Nephron progenitor cell (in vitro differentiated cells): ENCODE measurements at regions not wholly inside any gene's neighbourhood (a gene's known extent, or its start where the extent isn't known, plus 50 kb on each side); places are given as distances from the start of the nearest gene placed in this dataset.

ENCODE experiments used
- DNase-seq: peaks from one replicate; pipeline ENCODE4 v3.0.0; 2021
- H3K27ac Mint-ChIP-seq: 2 replicates; pipeline ENCODE4 v1.8.0; 2021; ENCODE audit warnings: mild to moderate bottlenecking, moderate library complexity, mixed read lengths
- H3K27me3 Mint-ChIP-seq: 2 replicates; pipeline ENCODE4 v1.8.0; 2021; ENCODE audit warnings: mild to moderate bottlenecking, low read depth, mixed read lengths; ENCODE audit not compliant: poor library complexity
- H3K36me3 Mint-ChIP-seq: 2 replicates; pipeline ENCODE4 v1.8.0; 2021; ENCODE audit warnings: low read depth, mixed read lengths
- H3K4me1 Mint-ChIP-seq: 2 replicates; pipeline ENCODE4 v1.8.0; 2021; ENCODE audit warnings: mixed read lengths
- H3K4me3 Mint-ChIP-seq: 2 replicates; pipeline ENCODE4 v1.8.0; 2021; ENCODE audit warnings: mild to moderate bottlenecking, moderate library complexity, mixed read lengths
- H3K9me3 Mint-ChIP-seq: 2 replicates; pipeline ENCODE4 v1.8.0; 2021; ENCODE audit warnings: mild to moderate bottlenecking, moderate library complexity, mixed read lengths
- TF ChIP-seq, protein P1 (sequence below): fragments of 200-600 bp; sonication (generic); IDR thresholded peaks from 2 replicates; pipeline ENCODE4 v1.5.0; 2021; ENCODE audit warnings: antibody characterized with exemption

DNA sequence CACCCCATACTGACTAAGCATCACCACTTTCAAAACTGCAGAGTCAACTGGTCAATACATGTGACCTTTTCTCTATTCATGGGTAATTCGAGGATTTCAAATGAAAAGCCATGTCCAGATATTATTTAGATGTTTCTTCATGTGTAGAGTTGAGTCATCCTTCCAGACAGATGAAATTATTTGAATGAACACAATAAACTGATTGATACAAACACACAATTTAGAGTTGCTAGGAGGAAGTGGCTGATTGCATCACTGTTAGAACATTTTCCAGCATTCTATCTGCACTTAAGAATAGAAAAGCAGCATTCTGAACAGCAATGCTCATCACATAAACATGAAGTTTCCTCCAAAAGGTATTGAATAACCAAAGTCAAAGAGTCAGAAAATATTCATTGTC lies 273.5 kb upstream of the SOX5 start:
- Mint-ChIP-seq H3K36me3 (no peaks in the 10 kb centered on the region), H3K9me3 (no peaks in the 10 kb centered on the region), H3K27me3 (no peaks in the 10 kb centered on the region), H3K27ac (no peak overlapping the region), H3K4me1 (peaks cover 10% of the 10 kb centered on the region), H3K4me3 (no peak overlapping the region)
- no peak for DNase-seq
- TF ChIP-seq, protein P1, sequence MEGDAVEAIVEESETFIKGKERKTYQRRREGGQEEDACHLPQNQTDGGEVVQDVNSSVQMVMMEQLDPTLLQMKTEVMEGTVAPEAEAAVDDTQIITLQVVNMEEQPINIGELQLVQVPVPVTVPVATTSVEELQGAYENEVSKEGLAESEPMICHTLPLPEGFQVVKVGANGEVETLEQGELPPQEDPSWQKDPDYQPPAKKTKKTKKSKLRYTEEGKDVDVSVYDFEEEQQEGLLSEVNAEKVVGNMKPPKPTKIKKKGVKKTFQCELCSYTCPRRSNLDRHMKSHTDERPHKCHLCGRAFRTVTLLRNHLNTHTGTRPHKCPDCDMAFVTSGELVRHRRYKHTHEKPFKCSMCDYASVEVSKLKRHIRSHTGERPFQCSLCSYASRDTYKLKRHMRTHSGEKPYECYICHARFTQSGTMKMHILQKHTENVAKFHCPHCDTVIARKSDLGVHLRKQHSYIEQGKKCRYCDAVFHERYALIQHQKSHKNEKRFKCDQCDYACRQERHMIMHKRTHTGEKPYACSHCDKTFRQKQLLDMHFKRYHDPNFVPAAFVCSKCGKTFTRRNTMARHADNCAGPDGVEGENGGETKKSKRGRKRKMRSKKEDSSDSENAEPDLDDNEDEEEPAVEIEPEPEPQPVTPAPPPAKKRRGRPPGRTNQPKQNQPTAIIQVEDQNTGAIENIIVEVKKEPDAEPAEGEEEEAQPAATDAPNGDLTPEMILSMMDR: no peak

DNA sequence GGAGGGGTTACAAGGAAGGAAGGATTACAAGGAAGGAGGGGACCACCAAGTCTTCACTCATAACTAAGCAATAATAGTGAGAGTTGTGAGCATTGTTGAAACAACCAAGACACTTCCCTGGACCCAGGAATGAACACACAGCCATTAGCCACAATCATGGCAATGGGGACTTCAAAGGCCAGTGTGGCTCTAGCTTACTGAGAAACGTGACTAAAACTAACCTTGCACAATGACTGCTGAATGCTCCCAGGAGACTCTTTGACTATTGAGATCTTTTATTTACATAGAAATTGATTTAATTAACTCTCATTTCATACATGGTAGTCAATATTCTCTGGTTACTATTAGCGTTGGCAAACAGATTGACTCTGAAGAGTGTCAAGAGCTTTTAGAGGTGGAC lies 263.0 kb upstream of the SOX5 start:
- TF ChIP-seq, protein P1: no peak
- Mint-ChIP-seq H3K4me1 (no peaks in the 10 kb centered on the region), H3K27me3 (no peaks in the 10 kb centered on the region), H3K4me3 (no peak overlapping the region), H3K9me3 (peaks cover 5% of the 10 kb centered on the region), H3K36me3 (peaks cover 21% of the 10 kb centered on the region), H3K27ac (no peak overlapping the region)
- DNase-seq: no peak

DNA sequence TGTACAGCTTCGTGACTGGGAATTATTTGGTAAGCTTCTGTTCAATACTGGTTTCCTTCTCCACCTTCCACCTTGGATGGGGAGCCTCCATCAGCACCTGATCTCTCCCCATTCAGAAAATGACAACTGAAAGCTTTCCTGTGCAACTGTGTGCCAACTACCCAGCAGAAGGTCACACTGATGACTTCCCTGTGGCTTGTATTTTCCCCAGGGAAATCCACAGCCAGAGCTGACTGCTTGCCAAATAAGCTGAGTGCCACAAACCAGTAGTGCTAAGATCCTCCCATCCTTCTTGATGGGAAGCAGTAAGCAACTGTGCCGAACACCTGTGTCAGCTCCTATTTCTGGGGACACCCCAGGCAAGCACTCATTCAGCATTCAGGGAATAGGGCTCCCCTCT lies 257.2 kb upstream of the SOX5 start:
- peaks cover 26% of the 10 kb centered on the region for H3K36me3 Mint-ChIP-seq
- H3K27me3 Mint-ChIP-seq: peaks cover 2% of the 10 kb centered on the region
- TF ChIP-seq, protein P1: no peak
- H3K9me3 Mint-ChIP-seq: peaks cover 22% of the 10 kb centered on the region
- no peak for DNase-seq
- H3K27ac Mint-ChIP-seq: no peak overlapping the region
- no peak overlapping the region for H3K4me3 Mint-ChIP-seq
- peaks cover 5% of the 10 kb centered on the region for H3K4me1 Mint-ChIP-seq

DNA sequence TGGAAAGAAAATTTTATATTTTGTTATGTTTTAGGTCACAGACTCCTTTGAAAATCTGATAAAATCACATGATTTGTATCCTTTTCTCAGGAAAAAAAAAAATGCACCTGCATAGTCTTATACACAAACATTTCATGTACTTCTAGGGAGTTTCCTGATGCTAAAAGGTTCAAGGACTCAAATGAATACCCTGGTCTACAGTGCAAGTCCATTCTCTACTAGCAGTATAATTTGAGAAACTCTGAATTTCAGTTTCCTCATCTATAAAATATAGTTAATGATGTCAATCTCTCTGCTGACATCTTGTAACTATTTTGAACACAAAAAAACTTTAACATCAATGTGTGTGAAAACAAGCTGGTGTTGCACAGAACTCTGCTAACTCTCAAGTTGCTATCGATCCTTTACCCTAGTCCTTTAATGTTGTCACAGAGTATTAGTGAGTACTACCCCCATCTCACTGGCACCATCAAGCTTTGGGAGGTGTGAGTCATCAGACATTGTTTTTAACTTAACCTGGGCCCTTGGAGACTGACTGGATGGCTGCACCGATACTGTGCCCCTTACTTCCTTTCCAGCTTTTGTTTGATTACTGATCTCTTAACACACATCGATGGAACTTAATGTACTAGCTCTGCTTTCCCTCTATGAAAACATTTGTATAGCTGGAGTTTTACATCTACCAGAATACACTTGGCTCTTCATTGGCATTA lies 251.9 kb upstream of the SOX5 start:
- peaks cover 22% of the 10 kb centered on the region for H3K9me3 Mint-ChIP-seq
- peaks cover 7% of the 10 kb centered on the region for H3K27me3 Mint-ChIP-seq
- no peak overlapping the region for H3K27ac Mint-ChIP-seq
- no peak overlapping the region for H3K4me3 Mint-ChIP-seq
- peaks cover 10% of the 10 kb centered on the region for H3K36me3 Mint-ChIP-seq
- peaks cover 19% of the 10 kb centered on the region for H3K4me1 Mint-ChIP-seq
- TF ChIP-seq, protein P1: no peak
- no peak for DNase-seq

DNA sequence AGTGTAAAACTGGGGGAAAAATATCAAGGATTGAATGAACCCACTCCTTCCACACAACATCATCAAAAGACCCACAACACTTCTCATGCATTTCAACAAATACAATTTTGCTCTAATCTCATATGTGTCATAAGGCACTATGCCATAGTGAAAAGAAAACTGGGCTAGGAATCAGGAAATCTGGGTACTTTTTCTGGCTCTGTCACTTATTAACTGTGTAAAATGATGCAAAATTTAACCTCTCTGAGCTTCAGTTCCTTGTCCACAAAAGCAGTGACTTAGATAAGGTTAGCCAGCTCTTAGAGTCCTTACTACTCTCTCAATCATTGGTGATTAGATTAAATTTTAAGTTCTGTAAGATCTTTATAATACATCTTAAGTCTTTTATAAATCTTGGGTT lies 250.5 kb upstream of the SOX5 start:
- Mint-ChIP-seq H3K9me3 (peaks cover 22% of the 10 kb centered on the region), H3K27me3 (peaks cover 7% of the 10 kb centered on the region), H3K36me3 (peaks cover 10% of the 10 kb centered on the region), H3K4me1 (peaks cover 17% of the 10 kb centered on the region), H3K4me3 (no peak overlapping the region), H3K27ac (no peak overlapping the region)
- TF ChIP-seq, protein P1: no peak
- DNase-seq: no peak

DNA sequence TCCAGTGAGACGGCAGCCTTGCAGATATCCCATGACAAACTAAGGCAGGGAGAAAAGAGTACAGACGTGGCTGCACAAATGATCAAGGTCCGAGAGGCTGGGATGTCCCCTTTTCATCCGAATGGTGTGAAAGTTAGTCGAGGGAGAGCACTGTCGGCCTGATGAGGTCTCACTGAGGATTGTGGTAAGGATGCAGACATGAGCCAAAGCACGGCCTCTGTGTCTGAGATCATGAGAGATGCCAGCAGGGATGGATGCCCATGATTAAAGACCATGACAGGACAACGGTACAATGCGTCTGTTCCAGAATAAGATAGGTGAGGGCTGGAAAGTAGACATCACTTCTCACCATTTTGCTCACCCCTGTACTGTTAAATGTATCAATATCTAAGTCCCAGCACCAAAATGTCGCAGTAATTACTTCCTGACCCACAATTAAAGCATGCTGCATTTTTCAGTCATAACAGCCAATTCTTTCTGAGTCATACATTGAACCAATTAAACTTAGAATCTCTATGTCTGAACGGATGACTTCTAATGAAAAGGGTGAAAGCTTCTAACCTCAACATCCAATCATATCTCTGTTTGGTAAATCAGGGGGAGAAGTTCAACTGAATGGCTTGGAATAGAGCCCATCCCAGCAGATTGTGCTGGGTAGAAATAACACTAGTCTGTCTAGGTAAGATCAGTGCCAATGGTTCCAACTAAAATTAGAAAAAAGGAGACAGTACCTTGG lies 249.6 kb upstream of the SOX5 start:
- H3K36me3 Mint-ChIP-seq: peaks cover 10% of the 10 kb centered on the region
- no peak for DNase-seq
- H3K4me1 Mint-ChIP-seq: peaks cover 17% of the 10 kb centered on the region
- TF ChIP-seq, protein P1: no peak
- peaks cover 7% of the 10 kb centered on the region for H3K27me3 Mint-ChIP-seq
- H3K27ac Mint-ChIP-seq: peak overlapping the region; percentile 74
- no peak overlapping the region for H3K4me3 Mint-ChIP-seq
- H3K9me3 Mint-ChIP-seq: peaks cover 16% of the 10 kb centered on the region
